DMS79 (cell line): ENCODE measurements at regions not wholly inside any gene's neighbourhood (a gene's known extent, or its start where the extent isn't known, plus 50 kb on each side); places are given as distances from the start of the nearest gene placed in this dataset.

ENCODE experiments used
- DNase-seq: peaks from one replicate; lab custom pipeline; 2025; lab: John Stamatoyannopoulos, UW

DNA sequence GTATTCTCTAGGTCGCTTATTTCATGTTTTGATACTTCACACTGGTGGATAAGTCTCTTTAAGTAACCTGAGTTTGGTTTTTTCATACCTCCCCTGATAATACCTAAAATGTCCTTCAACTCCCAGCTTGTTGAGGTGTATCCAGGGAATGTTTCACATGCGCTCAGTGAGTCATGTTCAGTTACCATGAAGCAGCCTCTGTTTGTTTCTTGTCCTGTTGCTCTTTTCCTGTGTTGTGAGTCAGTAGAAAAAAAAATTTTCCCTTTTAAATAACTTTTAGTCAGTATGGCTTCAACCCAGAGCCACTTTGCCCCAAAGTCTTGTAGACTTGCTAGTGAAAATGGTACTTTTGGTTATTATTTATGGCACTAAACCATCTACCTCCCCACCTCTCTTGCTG is 278.4 kb upstream of the ZPLD1 start:
- DNase-seq = no peak

DNA sequence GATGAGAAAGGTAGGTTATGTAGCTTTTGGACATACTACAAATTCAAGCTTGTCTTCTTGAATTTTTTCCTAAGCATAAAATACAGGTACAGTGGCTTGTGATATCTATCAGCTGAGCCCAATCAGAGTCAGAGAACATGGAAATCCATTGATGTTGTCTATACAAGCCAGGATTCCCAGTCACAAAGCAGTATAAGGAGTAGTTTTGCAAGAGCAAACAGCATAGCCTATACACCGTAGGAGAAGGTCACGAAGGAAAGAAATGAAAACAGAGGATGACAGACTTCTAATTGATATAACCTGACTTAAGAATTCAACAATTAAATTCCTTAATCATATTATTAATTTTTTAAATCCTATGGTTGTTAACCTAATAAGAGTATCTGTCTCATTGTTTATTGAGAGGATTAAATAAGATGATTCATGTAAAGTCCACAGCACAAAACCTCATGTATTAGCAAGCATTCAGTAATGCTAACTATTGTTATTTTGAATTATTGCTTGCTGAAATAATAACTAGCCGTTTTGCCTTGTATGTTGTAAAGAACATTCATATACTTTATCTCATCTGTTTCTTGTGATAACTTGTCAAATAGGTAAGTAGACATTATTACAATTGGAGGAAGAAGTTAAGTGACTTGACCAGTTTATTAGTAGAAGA is 276.6 kb upstream of the ZPLD1 start:
- no peak for DNase-seq

DNA sequence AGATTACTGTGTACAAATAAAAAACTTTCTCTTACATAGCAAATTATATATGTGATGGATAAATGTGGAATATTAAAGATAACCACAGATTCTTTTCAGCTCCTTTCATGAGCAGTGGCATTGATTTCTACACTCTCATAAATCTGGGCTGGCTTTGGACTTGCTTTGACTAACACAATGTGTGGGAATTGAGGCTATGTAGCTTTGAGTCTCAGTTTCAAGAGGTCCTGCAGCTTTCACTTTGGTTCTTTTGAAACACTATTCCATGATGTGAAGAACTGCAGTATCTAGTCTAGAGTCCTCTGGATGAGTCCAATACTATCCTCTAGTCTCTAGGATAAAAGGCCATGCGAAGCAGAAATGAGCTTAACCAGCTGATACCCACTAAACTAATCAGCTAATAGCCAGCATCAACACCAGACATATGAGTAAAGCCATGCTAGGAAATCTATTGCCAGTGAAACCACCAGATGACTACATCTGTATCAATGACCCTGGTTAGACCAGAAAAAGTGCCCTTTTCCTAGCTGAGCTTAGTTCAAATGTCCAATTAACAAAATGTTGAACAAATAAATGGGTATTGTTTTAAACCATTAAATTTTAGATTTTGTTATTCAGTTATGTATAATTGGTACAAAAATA is 274.9 kb upstream of the ZPLD1 start:
- no peak for DNase-seq

DNA sequence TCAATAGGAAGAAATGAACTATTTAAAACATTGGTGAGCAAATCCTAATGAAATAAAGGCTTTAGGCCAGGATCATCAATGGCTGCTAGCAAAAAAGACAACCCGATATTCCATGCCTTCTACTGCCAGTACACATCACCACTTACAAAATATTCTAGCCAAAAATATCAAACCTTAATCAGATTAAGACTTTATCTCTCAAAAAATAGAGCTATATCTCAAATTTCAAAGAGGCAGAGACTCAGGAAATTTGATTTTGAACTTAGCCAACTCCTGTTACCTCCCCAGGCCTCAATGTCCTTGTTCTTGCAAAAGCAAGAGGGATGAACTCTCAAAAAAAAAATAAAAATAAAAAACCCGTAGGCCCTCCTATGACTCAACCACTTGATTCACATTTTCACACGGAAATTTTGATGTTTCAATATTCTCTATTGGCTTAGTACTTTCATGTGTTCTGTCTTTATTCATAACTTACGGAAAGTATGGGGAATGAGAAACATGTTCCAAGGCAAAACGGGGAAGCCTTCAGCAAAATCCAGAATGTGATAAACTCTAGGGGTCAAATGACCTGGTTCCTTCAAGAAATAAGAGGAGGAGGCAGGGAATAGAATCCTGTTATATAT is 273.3 kb upstream of the ZPLD1 start:
- no peak for DNase-seq

DNA sequence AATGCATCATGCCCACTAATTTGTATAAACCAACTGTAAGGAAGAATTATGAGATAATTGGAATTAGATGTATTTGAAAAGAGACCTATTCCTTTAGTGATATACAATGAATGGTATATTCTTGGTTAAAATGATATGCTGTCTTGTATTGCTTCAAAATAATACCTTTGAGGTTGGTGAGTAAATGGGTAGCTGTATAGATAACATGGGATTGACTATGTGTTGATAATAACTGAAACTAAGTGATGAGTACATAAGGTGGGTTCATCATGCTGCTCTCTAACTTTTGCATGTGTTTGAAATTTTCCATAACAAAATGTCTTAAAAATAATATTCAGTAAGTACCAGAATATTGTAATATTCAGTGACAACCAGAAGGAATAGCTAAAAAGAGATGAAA is 272.6 kb upstream of the ZPLD1 start:
- no peak for DNase-seq

DNA sequence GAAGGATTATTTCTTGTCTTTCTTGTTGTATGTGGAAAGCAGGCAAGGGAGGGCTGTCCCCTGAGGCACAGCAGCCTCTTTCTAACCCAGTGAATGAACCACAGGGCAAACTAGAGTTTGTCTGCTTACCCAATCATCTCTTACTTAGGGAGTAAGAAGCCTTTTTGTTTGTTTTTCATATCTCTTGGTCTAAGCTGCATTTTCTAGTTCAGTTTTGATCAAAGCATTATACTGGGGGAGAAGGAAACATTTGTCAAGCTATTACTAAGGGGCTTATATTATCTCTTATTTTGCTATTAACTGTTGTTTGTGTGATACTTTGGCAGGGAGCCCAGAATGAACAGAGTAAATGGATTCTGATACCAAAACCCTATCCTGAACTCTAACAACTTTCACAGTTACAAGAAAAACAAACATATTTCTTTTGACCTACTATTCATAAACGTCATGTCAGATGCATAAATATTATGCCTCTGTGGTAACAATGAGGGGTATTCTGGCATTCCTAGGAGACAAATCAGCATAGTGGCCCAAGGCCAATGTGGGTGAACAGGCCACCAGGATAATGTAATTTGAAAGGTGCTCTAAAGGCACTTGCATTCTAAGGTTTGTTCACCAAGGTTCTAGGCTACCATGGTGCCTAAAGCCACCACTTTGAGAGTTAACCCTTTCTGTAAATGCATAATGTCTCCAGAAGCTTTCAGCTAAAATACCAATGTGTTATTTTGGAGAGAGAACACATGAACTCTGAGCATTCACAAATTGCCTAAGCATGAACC is 271.6 kb upstream of the ZPLD1 start:
- DNase-seq = peak; percentile 74

DNA sequence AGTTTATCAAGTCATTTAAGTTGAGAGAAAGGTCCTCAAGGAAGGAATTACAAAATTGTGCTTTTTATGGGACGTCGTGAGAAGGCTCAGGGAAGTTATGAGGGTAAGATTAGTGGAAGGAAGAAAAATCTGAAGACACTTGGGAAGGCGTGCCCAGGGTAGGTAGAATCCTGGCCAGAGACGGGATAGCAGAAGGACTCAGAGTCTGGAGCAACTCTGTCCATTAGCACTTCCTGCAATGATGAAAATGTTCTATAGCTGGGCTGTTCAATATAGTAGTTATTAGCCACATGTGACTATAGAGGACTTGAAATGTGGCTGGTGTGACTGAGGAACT is 271.0 kb upstream of the ZPLD1 start:
- no peak for DNase-seq

DNA sequence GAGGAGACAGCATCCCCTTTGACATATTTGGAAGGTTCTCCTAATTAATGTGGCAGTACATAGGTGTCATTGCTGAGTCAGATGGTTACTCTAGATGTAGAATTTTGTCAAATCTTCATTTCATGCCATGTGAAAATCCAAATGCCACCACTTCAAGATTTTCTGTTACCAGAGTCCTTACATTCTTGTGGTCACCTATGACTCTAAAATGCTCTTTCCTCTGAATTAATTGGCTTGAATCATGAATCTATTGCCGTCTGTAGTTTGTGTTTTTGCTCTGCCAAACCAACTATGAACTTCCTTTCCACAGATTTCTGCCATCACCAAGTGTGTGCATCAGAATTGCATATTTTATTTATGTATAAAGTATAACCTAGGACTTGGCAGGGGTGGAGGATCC is 269.4 kb upstream of the ZPLD1 start:
- DNase-seq = no peak

DNA sequence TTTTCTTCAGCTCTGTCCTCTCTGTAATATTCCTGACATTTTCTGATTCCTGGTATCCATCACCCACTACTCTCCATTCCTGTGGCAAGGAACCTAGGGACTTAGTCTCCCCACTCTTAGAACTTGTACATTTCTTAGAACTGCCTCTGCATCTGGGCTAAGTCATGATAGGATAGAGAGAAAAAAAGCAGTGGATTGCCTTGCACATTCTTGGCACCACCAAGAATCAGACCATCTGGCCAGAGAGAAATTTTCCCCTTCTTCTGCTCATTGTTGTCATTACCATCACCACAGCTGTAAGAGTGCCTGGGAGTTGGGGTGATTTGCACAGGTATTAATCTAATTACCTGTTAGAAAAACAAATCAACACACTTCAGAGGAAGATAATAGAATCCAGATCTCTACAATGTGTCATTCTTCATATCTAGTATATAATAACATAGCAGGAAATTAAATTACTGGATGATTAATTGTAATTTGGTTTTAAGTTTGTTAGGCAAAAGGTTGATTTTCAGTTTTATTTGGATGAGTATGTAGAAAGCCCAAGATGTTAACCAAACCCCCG is 264.8 kb upstream of the ZPLD1 start:
- DNase-seq = no peak

DNA sequence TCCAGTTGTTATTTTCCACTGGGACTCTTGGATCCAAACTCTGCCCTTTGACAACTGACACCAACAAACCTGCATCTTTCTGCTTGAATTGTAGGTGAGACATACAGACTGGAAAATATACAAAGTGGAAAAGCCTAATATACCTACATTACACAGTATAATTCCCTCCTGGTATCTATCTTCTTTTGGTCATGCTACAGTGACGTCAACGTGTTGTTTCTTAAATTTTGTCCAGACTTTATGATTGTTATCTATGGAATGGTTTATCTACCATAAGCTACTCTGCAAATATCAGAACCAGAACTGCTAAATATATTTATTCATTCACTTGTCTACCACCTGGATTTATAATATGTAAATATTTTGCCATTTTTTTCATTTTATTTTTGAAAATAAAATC is 264.3 kb upstream of the ZPLD1 start:
- DNase-seq = no peak

DNA sequence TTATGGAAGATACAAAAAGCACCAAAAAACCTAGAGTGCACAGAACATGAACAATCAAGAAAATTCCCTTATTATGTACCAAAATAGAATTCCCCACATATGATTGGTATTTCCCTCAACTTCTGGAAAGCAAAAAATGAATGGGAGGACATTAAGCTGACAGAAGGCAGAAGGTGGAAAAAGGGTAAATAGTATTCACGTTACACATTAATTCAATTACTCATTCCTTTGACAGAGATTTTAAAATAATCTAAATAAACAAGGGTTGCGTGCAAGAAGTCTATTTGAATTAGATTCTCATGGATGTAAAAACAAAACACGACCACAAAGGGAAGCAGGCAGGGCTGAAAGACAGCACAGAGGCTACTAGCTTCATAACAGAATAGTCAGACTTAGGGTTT is 260.5 kb upstream of the ZPLD1 start:
- DNase-seq = no peak

DNA sequence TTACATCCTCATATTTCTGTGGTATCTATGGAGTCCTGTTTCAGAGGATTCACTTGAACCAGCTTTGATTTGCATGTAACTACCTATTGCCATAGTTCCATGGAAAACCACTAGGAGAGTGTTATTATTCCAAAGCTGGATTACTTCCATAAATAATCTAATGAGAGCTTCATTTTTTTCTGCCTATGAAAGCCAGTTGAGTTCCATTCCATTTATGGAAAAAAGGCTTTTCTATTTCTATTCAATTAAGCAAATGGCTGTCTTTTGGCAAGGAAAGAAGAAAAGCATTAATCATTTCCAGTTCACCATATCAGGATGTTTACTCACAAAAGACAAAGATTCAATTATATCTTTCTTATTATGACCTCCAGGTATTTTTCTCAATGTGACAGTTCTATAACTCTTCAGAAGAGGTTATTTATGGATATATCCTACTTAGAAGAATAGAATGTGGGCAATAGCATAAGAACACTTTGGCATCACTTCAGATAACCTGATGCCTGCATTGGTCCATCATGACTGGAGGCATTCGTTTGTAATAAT is 259.9 kb upstream of the ZPLD1 start:
- no peak for DNase-seq

DNA sequence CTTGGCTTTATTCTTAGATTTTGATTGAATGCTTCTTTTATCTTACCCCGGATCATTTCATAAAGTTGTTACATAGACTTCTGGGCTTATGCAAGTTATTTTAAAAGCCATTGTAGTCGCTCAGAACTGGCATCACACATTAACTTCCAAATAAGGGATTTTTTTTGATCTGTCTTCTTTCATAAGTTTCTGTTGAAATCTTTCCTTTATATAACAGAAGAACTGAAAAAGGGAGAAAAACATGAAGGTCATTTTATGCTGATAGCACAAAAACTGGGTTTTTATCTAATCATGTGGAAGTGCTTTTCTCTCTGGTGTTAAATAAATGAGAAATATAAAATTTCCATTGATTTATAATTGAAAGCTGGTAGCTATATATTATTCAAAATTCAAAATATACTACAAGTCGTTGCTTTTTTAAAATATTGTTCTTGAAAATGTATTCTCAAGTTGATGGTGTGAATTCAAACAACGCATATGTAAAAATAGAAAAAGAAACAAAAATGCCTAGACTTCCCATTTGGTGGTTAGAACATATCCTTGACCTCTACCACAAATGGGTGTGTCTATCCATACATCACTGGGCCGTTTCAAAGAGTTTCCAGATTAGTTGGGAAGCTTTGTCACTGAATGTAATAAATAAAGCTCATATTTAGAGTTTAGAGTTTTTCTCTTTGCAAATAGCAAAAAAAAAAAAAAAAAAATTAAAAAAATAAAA is 258.3 kb upstream of the ZPLD1 start:
- no peak for DNase-seq

DNA sequence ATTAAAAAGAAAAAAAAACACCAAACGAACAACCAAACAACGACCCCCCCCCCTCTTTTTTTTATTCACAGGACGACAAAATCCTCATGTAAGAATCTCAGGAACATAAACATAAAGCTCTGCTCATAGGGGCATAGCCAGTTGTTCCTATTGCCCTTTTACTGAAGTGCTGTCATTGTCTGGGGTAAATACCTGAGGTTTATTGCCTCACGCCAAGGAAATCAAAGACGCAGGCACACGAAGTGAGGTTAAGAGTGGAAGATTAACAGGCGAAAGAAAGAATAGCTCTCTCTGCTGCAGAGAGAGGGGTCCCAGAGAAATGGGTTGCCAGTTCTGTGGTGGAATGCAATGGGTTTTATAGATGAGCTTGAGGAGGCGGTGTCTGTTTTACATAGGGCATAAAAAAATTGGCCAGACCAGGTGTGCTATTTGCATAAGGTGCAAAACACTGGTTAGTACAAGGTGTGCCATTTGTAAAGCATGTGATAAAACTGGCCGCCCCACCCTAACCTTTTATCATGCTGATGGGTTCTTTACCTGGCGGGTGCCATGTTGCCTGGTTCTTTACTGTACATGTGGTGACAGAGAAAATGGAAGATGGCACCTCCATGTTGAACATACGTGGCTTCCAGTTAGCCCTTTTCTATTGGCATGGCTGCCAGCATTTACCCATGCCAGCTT is 257.6 kb upstream of the ZPLD1 start:
- no peak for DNase-seq

DNA sequence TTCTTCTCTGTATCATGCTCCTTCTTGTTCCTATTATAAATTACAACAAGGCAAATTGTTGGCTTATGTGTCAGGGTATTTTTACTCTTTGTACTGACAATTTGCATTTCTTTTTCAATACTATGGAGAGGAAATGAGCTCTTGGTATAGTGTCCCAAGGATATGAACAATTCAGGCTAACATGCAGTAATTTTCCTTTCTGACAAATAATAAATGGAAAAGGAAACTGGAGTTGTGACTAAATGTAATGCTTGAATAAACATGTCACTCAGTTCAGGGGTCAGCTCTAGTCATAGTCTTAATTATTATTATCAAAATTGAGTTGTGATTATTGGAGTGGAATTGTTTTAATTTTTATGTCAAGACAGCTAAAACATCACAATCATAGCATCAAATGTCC is 256.0 kb upstream of the ZPLD1 start:
- no peak for DNase-seq

DNA sequence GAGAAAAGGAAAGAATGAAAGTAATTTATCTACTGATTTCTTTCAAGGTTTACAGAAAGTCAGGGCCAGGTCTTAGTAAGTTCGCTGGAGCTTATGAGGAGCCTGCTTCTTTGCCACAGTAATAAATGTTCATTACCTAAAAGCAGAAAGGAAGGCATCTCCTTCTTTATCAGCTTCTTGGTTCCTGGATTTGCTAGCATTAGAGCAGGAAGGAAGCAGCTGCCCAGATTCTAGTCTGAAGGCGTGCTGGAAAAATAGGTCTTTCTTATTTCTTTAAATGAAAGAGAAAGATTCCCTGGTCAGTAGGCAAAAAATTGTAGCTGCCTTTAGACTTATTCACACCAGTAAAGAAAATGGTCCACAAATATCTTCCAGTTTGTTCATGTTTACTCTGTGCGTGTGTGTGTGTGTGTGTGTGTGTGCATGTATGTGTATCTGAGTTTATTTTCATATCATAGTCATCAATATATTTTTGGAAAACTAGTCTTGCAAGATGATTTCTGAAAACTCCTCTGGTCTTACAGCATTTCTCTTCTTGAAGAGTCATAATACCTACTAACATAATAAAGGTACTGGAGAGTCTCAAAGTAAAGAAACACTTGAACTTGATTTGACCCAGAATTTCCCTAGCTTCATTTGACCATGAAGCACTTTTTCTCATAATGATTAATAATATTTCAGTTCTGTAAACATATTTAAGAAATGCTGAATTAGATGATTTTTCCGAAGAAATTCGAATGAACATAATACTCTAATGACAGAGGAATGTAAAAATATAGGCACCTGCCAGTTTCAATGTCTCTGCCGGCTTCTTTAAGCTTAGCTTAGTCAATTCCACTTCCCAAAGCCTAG is 255.3 kb upstream of the ZPLD1 start:
- DNase-seq = no peak

DNA sequence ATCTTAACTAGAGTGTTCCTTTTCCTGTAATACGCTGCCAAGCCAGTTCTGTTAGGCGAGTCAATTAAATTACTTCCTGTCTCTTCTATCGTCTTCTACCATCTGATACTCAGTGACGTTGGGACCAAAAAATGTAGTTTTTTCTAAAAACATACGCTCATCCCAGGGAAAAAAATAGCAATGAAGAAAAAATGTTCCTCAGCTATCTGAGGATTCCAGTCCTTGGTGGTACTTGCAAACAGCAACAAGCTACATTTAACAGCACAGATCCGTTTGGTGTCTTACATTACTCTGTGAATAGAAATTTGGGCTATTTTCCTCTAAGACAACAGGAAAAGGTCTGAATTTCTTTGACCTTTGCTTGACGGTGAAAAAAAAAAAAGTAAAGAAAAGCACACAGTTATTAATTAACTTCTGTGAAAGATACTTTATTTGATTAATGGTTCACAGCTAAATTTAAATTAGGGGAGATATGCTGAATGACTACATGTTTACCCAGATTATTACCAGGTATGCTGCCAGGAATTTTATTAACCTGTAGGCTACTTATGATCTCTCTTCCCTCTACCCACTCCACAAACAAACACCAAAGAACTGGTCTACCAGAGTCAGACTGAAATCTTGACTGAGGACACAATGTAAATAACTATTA is 254.4 kb upstream of the ZPLD1 start:
- DNase-seq = no peak

DNA sequence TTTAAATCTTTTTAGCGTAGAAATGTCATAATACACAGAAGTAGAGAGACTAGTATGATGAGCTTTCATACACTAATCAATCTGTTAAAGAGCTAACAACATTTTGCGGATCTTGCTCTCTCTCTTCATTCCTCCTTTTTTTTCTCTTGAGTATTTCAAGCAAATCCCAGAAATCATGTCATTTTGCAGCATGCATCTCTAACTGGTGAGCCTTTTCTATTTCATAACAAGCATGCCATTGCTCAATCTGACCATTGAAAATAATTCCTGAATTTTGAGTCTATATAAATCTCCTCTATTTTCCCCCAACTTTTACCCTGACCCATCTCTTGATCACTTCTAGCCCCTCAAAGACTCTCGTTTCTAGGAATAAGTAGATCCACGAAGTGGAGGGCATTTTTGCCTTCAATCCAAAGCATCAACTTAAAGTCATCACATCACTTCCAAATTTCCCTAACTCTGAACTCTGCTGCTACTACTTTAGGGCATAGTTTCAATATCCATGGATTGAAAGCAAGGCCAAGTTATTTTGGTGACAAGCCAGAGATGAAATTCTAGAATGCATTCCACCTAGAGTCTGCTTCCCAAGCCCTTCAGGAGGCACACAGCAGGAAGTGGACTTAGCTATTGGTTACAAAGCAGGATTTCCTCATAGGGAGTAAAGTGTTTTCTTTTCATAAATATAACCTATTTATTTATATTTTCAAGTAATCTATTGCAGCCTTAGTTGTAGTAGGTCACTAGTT is 253.5 kb upstream of the ZPLD1 start:
- no peak for DNase-seq

DNA sequence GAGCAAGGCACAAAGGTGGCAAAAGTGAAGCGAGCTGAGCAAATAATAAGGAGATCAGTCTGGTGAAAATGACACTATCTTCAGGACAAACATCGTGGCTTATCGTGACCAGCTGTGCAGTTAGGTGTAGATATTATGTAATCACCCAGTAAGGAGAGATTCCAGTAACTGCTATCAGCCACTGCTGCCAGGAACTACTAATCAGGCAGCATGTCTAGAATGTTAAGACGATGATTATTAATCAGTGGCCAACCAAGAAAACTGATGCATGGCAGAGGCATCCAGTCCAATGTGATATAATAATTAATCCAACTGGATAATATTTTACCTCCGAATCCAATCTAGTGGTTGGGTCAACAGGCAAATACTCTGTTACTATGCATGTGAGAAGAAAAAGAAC is 252.7 kb upstream of the ZPLD1 start:
- DNase-seq = no peak
